ENCODE measurements at regions not wholly inside any gene's neighbourhood (a gene's known extent, or its start where the extent isn't known, plus 50 kb on each side); places are given as distances from the start of the nearest gene placed in this dataset.

GRCh38 chr4:107404591-107405300, 315.3 kb downstream of the PAPSS1 start:
- intact Hi-C loops (cut with DNase I), result no loop called here
- no peak for DNase-seq (ENCODE audit: low spot score)
- 87% methylated on average over 6 of the region's 6 CpGs for WGBS
- no peaks in the 10 kb centered on the region for H3K4me1 ChIP-seq (replicated peaks)
- no peaks in the 10 kb centered on the region for H3K27me3 ChIP-seq (replicated peaks; ENCODE audit: insufficient read depth)
- no peak for TF ChIP-seq POLR2AphosphoS5 (IDR thresholded peaks at IDR 0.05)
- TF ChIP-seq CTCF (IDR thresholded peaks at IDR 0.05), result no peak
- TF ChIP-seq POLR2A (IDR thresholded peaks at IDR 0.05), result no peak
- no peak overlapping the region for H3K4me3 ChIP-seq
- H3K9me3 ChIP-seq, result no peaks in the 10 kb centered on the region
- H3K27ac ChIP-seq, result no peak overlapping the region
- no peaks in the 10 kb centered on the region for H3K36me3 ChIP-seq

GRCh38 chr4:107402291-107402690, 317.7 kb downstream of the PAPSS1 start:
- no peaks in the 10 kb centered on the region for H3K27me3 ChIP-seq (replicated peaks; ENCODE audit: insufficient read depth)
- TF ChIP-seq POLR2AphosphoS5 (IDR thresholded peaks at IDR 0.05) (no peak), CTCF (IDR thresholded peaks at IDR 0.05) (no peak), POLR2A (IDR thresholded peaks at IDR 0.05) (no peak)
- H3K36me3 ChIP-seq, result no peaks in the 10 kb centered on the region
- no peak overlapping the region for H3K27ac ChIP-seq
- intact Hi-C loops (cut with DNase I), result no loop called here
- 67% methylated on average over 4 of the region's 4 CpGs for WGBS
- no peaks in the 10 kb centered on the region for H3K9me3 ChIP-seq
- DNase-seq (ENCODE audit: low spot score), result no peak
- no peak overlapping the region for H3K4me3 ChIP-seq
- H3K4me1 ChIP-seq (replicated peaks), result no peaks in the 10 kb centered on the region

- TF ChIP-seq POLR2A (IDR thresholded peaks at IDR 0.05) (no peak), POLR2AphosphoS5 (IDR thresholded peaks at IDR 0.05) (no peak), CTCF (IDR thresholded peaks at IDR 0.05) (no peak)
- no peaks in the 10 kb centered on the region for H3K9me3 ChIP-seq
- peak overlapping the region in 1 of 2 donors; percentile 31 for H3K27ac ChIP-seq
- WGBS, result 15% methylated on average over 2 of the region's 2 CpGs
- intact Hi-C loops (cut with DNase I), result no loop called here
- H3K4me3 ChIP-seq, result no peak overlapping the region
- peak; percentile 4 for DNase-seq (ENCODE audit: low spot score)
- no peaks in the 10 kb centered on the region for H3K27me3 ChIP-seq (replicated peaks; ENCODE audit: insufficient read depth)
- H3K36me3 ChIP-seq, result no peaks in the 10 kb centered on the region
- H3K4me1 ChIP-seq (replicated peaks), result peaks cover 3% of the 10 kb centered on the region
Observed at GRCh38 chr4:107392951-107393350, 327.1 kb downstream of the PAPSS1 start.

GRCh38 chr4:107392380-107392779, 327.7 kb downstream of the PAPSS1 start:
- Histone ChIP-seq H3K9me3 (no peaks in the 10 kb centered on the region), H3K27me3 (replicated peaks; ENCODE audit: insufficient read depth) (no peaks in the 10 kb centered on the region), H3K4me1 (replicated peaks) (peaks cover 3% of the 10 kb centered on the region), H3K4me3 (no peak overlapping the region), H3K27ac (peak overlapping the region in 1 of 2 donors; percentile 31), H3K36me3 (no peaks in the 10 kb centered on the region)
- WGBS, result 58% methylated on average over 3 of the region's 3 CpGs
- intact Hi-C loops (cut with DNase I), result no loop called here
- TF ChIP-seq CTCF (IDR thresholded peaks at IDR 0.05), result no peak
- no peak for TF ChIP-seq POLR2A (IDR thresholded peaks at IDR 0.05)
- no peak for TF ChIP-seq POLR2AphosphoS5 (IDR thresholded peaks at IDR 0.05)
- no peak for DNase-seq (ENCODE audit: low spot score)

GRCh38 chr4:107391630-107392028, 328.4 kb downstream of the PAPSS1 start:
- Histone ChIP-seq H3K9me3 (no peaks in the 10 kb centered on the region), H3K27ac (no peak overlapping the region), H3K4me1 (replicated peaks) (peaks cover 3% of the 10 kb centered on the region), H3K4me3 (no peak overlapping the region), H3K36me3 (no peaks in the 10 kb centered on the region), H3K27me3 (replicated peaks; ENCODE audit: insufficient read depth) (no peaks in the 10 kb centered on the region)
- intact Hi-C loops (cut with DNase I), result no loop called here
- DNase-seq (ENCODE audit: low spot score), result no peak
- TF ChIP-seq POLR2A (IDR thresholded peaks at IDR 0.05) (no peak), POLR2AphosphoS5 (IDR thresholded peaks at IDR 0.05) (no peak), CTCF (IDR thresholded peaks at IDR 0.05) (no peak)
- 87% methylated on average over 3 of the region's 3 CpGs for WGBS

All from prostate gland (tissue), 2 donors.